Cardiac muscle cell (in vitro differentiated cells and primary cell): ENCODE measurements at regions not wholly inside any gene's neighbourhood (a gene's known extent, or its start where the extent isn't known, plus 50 kb on each side); places are given as distances from the start of the nearest gene placed in this dataset.
A peak's percentile ranks its signal among the peaks of the same experiment; 100 is the strongest.
"Not testable (repeated sequence)": the region's sequence is repeated elsewhere in the genome, so short reads cannot be mapped to it uniquely, and the experiment has no call there.

Experiments used
- DNase-seq, 2 donors: peaks; one replicate each; pipeline versions ENCODE4 v3.0.0 to v3.0.0-alpha.2; 2010 to 2017; ENCODE audit warnings: low read depth in 1 of 2, low spot score in 1 of 2
- H3K27ac ChIP-seq: fragments of 200-600 bp; sonication (generic); 2 replicates; pipeline ENCODE4 v1.5.1; 2016
- H3K27me3 ChIP-seq: fragments of 200-600 bp; sonication (generic); 2 replicates; pipeline ENCODE4 v1.6.0; 2016; ENCODE audit warnings: control low read depth
- H3K36me3 ChIP-seq: fragments of 200-600 bp; sonication (generic); 2 replicates; pipeline ENCODE4 v1.5.1; 2016; ENCODE audit warnings: control low read depth
- H3K4me1 ChIP-seq: fragments of 200-600 bp; sonication (generic); 2 replicates; pipeline ENCODE4 v1.8.1; 2017; ENCODE audit warnings: low read depth, mild to moderate bottlenecking, mixed run types
- H3K4me3 ChIP-seq: fragments of 200-600 bp; sonication (generic); 2 replicates; pipeline ENCODE4 v1.5.1; 2016; ENCODE audit warnings: mild to moderate bottlenecking
- H3K9me3 ChIP-seq: fragments of 200-600 bp; sonication (generic); 2 replicates; pipeline ENCODE4 v1.5.1; 2017; ENCODE audit warnings: low read depth, mild to moderate bottlenecking, control low read depth
- TF ChIP-seq, protein P1 (sequence below): IDR thresholded peaks from 2 replicates; pipeline ENCODE4 v1.5.1; 2012; ENCODE audit warnings: low read depth, mild to moderate bottlenecking, low read length

DNA sequence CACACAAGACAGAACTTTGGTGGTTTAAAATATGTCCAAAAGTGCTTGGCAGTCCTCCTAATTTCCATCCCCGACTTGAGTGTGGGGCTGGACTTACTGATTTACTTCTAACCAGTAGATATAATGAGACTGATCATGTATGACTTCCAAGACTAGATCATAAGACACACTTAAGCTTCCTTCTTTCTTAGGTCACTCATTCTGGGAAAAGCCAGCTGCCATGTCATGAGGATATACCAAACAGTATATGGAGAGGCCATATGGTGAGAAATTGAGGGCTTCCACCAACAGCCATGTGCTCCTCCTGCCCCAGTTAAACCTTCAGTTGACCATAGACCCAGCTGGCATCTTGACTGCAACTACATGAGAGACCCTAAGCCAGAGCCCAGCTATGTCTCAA lies 282.8 kb upstream of the PROK2 start:
- Histone ChIP-seq H3K27ac (no peak overlapping the region), H3K4me1 (no peaks in the 10 kb centered on the region), H3K4me3 (no peak overlapping the region), H3K27me3 (no peaks in the 10 kb centered on the region), H3K36me3 (no peaks in the 10 kb centered on the region), H3K9me3 (no peaks in the 10 kb centered on the region)
- peak in 1 of 2 donors; percentile 21 for DNase-seq
- TF ChIP-seq, protein P1, sequence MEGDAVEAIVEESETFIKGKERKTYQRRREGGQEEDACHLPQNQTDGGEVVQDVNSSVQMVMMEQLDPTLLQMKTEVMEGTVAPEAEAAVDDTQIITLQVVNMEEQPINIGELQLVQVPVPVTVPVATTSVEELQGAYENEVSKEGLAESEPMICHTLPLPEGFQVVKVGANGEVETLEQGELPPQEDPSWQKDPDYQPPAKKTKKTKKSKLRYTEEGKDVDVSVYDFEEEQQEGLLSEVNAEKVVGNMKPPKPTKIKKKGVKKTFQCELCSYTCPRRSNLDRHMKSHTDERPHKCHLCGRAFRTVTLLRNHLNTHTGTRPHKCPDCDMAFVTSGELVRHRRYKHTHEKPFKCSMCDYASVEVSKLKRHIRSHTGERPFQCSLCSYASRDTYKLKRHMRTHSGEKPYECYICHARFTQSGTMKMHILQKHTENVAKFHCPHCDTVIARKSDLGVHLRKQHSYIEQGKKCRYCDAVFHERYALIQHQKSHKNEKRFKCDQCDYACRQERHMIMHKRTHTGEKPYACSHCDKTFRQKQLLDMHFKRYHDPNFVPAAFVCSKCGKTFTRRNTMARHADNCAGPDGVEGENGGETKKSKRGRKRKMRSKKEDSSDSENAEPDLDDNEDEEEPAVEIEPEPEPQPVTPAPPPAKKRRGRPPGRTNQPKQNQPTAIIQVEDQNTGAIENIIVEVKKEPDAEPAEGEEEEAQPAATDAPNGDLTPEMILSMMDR = no peak

DNA sequence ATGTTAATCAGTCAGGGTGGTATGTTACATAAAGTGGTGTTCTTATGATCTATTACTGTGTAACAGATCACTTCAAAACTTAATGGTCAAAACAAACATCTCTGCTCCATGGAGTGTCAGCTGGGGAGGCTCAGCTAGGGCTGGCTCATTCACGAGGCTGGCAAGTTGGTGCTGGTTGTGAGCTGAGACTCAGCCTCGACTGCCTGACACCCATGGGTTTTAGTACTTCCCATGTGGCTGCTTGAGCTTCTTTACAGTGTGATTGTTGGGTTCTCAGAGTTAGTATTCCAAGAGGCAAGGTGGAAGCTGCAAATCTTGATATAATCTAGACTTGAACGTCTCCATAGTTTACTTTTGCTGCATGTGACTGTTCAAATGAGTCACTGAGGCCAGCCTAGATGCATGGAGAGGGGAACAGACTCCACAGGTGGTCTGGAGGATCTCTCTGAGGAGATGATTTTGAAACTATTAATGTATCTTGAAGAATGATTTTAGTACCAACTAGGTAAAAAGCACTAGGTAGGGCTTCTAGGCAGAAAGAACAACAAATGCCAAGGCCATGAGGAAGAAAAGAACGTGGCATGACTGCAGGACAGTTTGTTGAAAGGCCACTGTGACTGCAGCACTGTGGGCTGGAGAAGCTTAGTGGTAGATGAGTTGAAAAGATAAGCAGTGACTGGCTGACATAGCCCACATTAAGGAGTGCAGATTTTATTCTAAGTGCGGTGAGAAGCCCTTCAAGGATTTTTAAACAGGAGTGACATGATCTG lies 281.1 kb upstream of the PROK2 start:
- Histone ChIP-seq H3K27ac (no peak overlapping the region), H3K27me3 (no peaks in the 10 kb centered on the region), H3K4me1 (no peaks in the 10 kb centered on the region), H3K9me3 (no peaks in the 10 kb centered on the region), H3K4me3 (no peak overlapping the region), H3K36me3 (no peaks in the 10 kb centered on the region)
- TF ChIP-seq, protein P1 = no peak
- DNase-seq = no peak

GRCh38 chr3:72065236-72065635 lies 280.3 kb upstream of the PROK2 start:
- Histone ChIP-seq H3K4me3 (no peak overlapping the region), H3K9me3 (no peaks in the 10 kb centered on the region), H3K27ac (no peak overlapping the region), H3K27me3 (no peaks in the 10 kb centered on the region), H3K4me1 (no peaks in the 10 kb centered on the region), H3K36me3 (no peaks in the 10 kb centered on the region)
- DNase-seq = no peak
- TF ChIP-seq, protein P1 = no peak

DNA sequence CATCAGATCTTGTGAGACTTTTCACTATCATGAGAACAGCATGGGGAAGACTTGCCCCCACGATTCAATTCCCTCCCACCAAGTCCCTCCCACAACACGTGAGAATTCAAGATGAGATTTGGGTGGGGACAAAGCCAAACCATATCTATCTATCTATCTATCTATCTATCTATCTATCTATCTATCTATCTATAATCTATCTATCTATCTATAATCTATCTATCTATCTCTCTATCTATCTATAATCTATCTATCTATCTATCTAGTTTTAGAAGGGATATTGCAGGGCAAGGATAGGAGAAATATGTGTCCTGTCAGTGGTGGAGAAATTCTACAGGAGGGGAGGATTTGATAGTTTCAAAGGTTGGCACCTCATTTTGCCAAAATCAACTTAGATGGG lies 279.8 kb upstream of the PROK2 start:
- H3K27ac ChIP-seq, H3K27me3 ChIP-seq, H3K36me3 ChIP-seq, H3K9me3 ChIP-seq, DNase-seq, H3K4me1 ChIP-seq, H3K4me3 ChIP-seq: not testable (repeated sequence)

DNA sequence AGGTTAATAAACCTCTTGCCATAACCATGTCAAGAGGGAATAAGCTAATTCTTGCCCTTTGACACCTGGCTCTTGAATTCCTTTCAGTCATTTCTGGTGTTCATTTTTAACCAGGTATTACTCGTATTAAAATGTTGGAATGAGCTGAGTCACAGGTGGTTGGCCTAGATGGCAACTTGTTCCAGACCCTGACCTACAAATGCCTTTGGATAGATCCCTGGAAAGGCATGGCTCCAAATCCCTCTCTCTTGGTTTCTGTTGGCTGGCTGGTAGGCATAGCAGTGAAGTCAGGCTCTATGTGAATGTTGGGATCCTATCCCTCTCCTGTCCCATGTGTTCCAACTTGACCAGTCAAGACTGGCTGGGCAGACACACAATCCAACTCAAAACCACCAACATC lies 277.1 kb upstream of the PROK2 start:
- Histone ChIP-seq H3K4me3 (no peak overlapping the region), H3K4me1 (no peaks in the 10 kb centered on the region), H3K27me3 (no peaks in the 10 kb centered on the region), H3K9me3 (no peaks in the 10 kb centered on the region), H3K36me3 (no peaks in the 10 kb centered on the region), H3K27ac (no peak overlapping the region)
- TF ChIP-seq, protein P1 = no peak
- DNase-seq = no peak

DNA sequence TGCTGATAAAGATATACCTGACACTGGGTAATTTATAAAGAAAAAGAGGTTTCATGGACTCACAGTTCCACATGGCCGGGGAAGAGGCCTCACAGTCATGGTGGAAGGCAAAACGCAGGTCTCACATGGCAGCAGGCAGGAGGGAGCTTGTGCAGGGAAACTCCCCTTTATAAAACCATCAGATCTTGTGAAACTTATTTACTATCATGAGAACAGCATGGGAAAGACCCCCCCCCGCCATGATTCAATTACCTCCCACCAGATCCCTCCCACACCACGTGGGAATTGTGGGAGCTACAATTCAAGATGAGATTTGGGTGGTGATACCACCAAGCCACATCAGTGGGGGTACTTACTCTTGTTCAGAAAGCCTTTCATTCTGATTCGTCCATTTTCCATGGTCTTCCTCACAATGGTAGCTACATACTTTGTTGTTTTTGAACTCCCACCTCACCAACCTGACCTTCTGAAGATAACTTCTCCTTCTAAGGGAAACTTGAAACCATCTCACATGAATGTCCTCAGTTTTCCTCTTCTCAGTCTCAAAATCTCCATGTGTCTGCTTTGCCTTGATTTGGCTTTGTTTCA lies 275.6 kb upstream of the PROK2 start:
- Histone ChIP-seq H3K9me3 (no peaks in the 10 kb centered on the region), H3K36me3 (no peaks in the 10 kb centered on the region), H3K27ac (no peak overlapping the region), H3K4me3 (no peak overlapping the region), H3K4me1 (no peaks in the 10 kb centered on the region), H3K27me3 (no peaks in the 10 kb centered on the region)
- no peak for DNase-seq
- TF ChIP-seq, protein P1 = no peak
